ENCODE measurements at regions not wholly inside any gene's neighbourhood (a gene's known extent, or its start where the extent isn't known, plus 50 kb on each side); places are given as distances from the start of the nearest gene placed in this dataset.

GRCh38 chr1:5108740-5109139 is 454.3 kb downstream of the AJAP1 start:
- no peak overlapping the region for H2BK12ac ChIP-seq (ENCODE audit: low read length)
- H3K9me3 ChIP-seq (replicated peaks in 1 of 2; ENCODE audit: control insufficient read depth in 2 of 2, insufficient read depth in 1 of 2, low read depth in 1 of 2, low read length in 2 of 2): peaks cover 0 to 2% of the 10 kb centered on the region in 2 donors
- H2BK120ac ChIP-seq (ENCODE audit: low read depth, low read length): no peak overlapping the region
- H3K4me2 ChIP-seq (ENCODE audit: insufficient read depth, low read length, poor library complexity, severe bottlenecking): no peak overlapping the region
- no peak overlapping the region for H2BK5ac ChIP-seq (ENCODE audit: low read length)
- H3K36me3 ChIP-seq (replicated peaks in 1 of 2; ENCODE audit: control insufficient read depth in 2 of 2, insufficient read depth in 2 of 2, low read length in 2 of 2): no peaks in the 10 kb centered on the region
- no peak overlapping the region for H3K23ac ChIP-seq (ENCODE audit: low read depth, low read length, poor library complexity)
- no peaks in the 10 kb centered on the region for H3K27me3 ChIP-seq (ENCODE audit: control insufficient read depth in 3 of 3, insufficient read depth in 3 of 3, low read depth in 1 of 3, low read length in 3 of 3)
- no peak overlapping the region for H3K14ac ChIP-seq (ENCODE audit: low read length)
- no peak overlapping the region for H3K4ac ChIP-seq (ENCODE audit: low read length)
- H4K91ac ChIP-seq (ENCODE audit: low read depth, low read length, poor library complexity): no peak overlapping the region
- no peak overlapping the region for H4K8ac ChIP-seq (ENCODE audit: low read depth, low read length)
- no CpG with 5 or more reads among the region's 5 CpGs for WGBS, 2 donors (ENCODE audit: extremely low coverage in 2 of 2, insufficient read length in 2 of 2, insufficient replicate concordance in 1 of 2)
- H2AK5ac ChIP-seq (ENCODE audit: low read depth, low read length): no peak overlapping the region
- no peak overlapping the region for H3K4me3 ChIP-seq (ENCODE audit: low read length in 2 of 2)
- no peak for DNase-seq (ENCODE audit: low spot score)
- H3K4me1 ChIP-seq (ENCODE audit: control insufficient read depth in 2 of 2, insufficient read depth in 1 of 2, low read depth in 1 of 2, low read length in 2 of 2): peaks cover 0 to 11% of the 10 kb centered on the region in 2 donors
- no peaks in the 10 kb centered on the region for H3K79me1 ChIP-seq (ENCODE audit: low read depth, low read length)
- H2AFZ ChIP-seq (ENCODE audit: low read length): no peak overlapping the region
- no peak overlapping the region for H3K9ac ChIP-seq (ENCODE audit: low read depth, low read length, poor library complexity)
- no peak overlapping the region for H3K27ac ChIP-seq (replicated peaks; ENCODE audit: low read length)
- no peak overlapping the region for H2BK15ac ChIP-seq (ENCODE audit: low read length)
- no peak overlapping the region for H3K18ac ChIP-seq (ENCODE audit: low read length)

DNA sequence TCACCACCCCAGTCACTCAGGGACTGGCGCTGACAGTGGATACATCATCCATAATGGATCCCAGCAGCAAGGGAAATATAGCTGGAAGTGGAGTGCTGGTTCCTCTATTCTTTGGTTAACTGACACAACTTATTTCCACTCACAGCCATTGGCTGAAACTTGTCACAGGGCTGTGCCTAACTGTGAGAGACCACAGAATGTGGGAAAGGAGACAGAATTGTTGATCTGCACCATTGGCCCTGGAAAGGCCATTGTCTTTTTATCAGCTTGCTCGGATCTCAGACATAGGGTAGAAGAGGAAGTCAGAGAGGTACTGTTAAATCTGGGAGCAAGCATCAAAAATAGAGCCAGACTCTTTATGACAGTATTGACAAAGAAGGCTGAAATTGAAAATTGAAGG is 451.3 kb downstream of the AJAP1 start:
- H3K4me2 ChIP-seq (ENCODE audit: insufficient read depth, low read length, poor library complexity, severe bottlenecking): no peak overlapping the region
- no peak overlapping the region for H4K91ac ChIP-seq (ENCODE audit: low read depth, low read length, poor library complexity)
- H2BK12ac ChIP-seq (ENCODE audit: low read length): no peak overlapping the region
- no peak overlapping the region for H3K9ac ChIP-seq (ENCODE audit: low read depth, low read length, poor library complexity)
- H3K27me3 ChIP-seq (ENCODE audit: control insufficient read depth in 3 of 3, insufficient read depth in 3 of 3, low read depth in 1 of 3, low read length in 3 of 3): no peaks in the 10 kb centered on the region
- H3K18ac ChIP-seq (ENCODE audit: low read length): no peak overlapping the region
- no peak overlapping the region for H3K4ac ChIP-seq (ENCODE audit: low read length)
- H2AFZ ChIP-seq (ENCODE audit: low read length): no peak overlapping the region
- H2AK5ac ChIP-seq (ENCODE audit: low read depth, low read length): no peak overlapping the region
- no peak overlapping the region for H3K27ac ChIP-seq (replicated peaks; ENCODE audit: low read length)
- no peak overlapping the region for H2BK15ac ChIP-seq (ENCODE audit: low read length)
- H3K79me1 ChIP-seq (ENCODE audit: low read depth, low read length): no peaks in the 10 kb centered on the region
- WGBS, 2 donors (ENCODE audit: extremely low coverage in 2 of 2, insufficient read length in 2 of 2, insufficient replicate concordance in 1 of 2): no CpG with 5 or more reads among the region's 2 CpGs
- no peak overlapping the region for H4K8ac ChIP-seq (ENCODE audit: low read depth, low read length)
- H2BK120ac ChIP-seq (ENCODE audit: low read depth, low read length): no peak overlapping the region
- H3K14ac ChIP-seq (ENCODE audit: low read length): no peak overlapping the region
- H3K9me3 ChIP-seq (replicated peaks in 1 of 2; ENCODE audit: control insufficient read depth in 2 of 2, insufficient read depth in 1 of 2, low read depth in 1 of 2, low read length in 2 of 2): no peaks in the 10 kb centered on the region
- H3K36me3 ChIP-seq (replicated peaks in 1 of 2; ENCODE audit: control insufficient read depth in 2 of 2, insufficient read depth in 2 of 2, low read length in 2 of 2): no peaks in the 10 kb centered on the region
- no peak overlapping the region for H3K4me3 ChIP-seq (ENCODE audit: low read length in 2 of 2)
- H3K23ac ChIP-seq (ENCODE audit: low read depth, low read length, poor library complexity): no peak overlapping the region
- peaks cover 0 to 10% of the 10 kb centered on the region in 2 donors for H3K4me1 ChIP-seq (ENCODE audit: control insufficient read depth in 2 of 2, insufficient read depth in 1 of 2, low read depth in 1 of 2, low read length in 2 of 2)
- H2BK5ac ChIP-seq (ENCODE audit: low read length): no peak overlapping the region
- no peak for DNase-seq (ENCODE audit: low spot score)

DNA sequence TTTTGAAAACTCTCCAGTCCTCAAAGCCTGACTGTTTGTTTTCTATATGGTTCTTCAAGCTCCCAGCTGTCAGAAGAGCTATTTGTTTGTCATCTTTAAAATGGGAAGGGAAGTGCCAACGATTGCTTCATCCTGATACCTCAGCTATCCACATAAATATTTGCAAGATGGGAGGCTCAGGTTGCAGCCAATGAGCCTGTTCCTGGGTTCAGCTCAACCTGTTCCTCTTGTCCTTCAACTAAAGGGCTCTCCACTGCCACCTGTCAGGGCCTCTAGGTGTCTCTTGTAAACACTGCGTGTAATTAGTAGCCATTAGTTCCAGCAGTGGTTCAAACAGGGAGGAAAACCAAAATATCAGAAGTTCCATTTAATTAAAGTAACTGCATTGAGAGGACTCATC is 445.1 kb downstream of the AJAP1 start:
- H3K23ac ChIP-seq (ENCODE audit: low read depth, low read length, poor library complexity): no peak overlapping the region
- H2AK5ac ChIP-seq (ENCODE audit: low read depth, low read length): no peak overlapping the region
- H3K27ac ChIP-seq (replicated peaks; ENCODE audit: low read length): peak overlapping the region; percentile 63
- no peak overlapping the region for H4K8ac ChIP-seq (ENCODE audit: low read depth, low read length)
- no peaks in the 10 kb centered on the region for H3K27me3 ChIP-seq (ENCODE audit: control insufficient read depth in 3 of 3, insufficient read depth in 3 of 3, low read depth in 1 of 3, low read length in 3 of 3)
- H3K14ac ChIP-seq (ENCODE audit: low read length): no peak overlapping the region
- H2BK12ac ChIP-seq (ENCODE audit: low read length): no peak overlapping the region
- no peak overlapping the region for H2BK15ac ChIP-seq (ENCODE audit: low read length)
- H3K36me3 ChIP-seq (replicated peaks in 1 of 2; ENCODE audit: control insufficient read depth in 2 of 2, insufficient read depth in 2 of 2, low read length in 2 of 2): no peaks in the 10 kb centered on the region
- peaks cover 0 to 7% of the 10 kb centered on the region in 2 donors for H3K4me1 ChIP-seq (ENCODE audit: control insufficient read depth in 2 of 2, insufficient read depth in 1 of 2, low read depth in 1 of 2, low read length in 2 of 2)
- WGBS, 2 donors (ENCODE audit: extremely low coverage in 2 of 2, insufficient read length in 2 of 2, insufficient replicate concordance in 1 of 2): no CpG with 5 or more reads among the region's 2 CpGs
- H2BK5ac ChIP-seq (ENCODE audit: low read length): no peak overlapping the region
- H4K91ac ChIP-seq (ENCODE audit: low read depth, low read length, poor library complexity): no peak overlapping the region
- H3K4ac ChIP-seq (ENCODE audit: low read length): no peak overlapping the region
- no peak overlapping the region for H3K4me3 ChIP-seq (ENCODE audit: low read length in 2 of 2)
- H3K9me3 ChIP-seq (replicated peaks in 1 of 2; ENCODE audit: control insufficient read depth in 2 of 2, insufficient read depth in 1 of 2, low read depth in 1 of 2, low read length in 2 of 2): peaks cover 0 to 6% of the 10 kb centered on the region in 2 donors
- no peak overlapping the region for H2BK120ac ChIP-seq (ENCODE audit: low read depth, low read length)
- no peak overlapping the region for H2AFZ ChIP-seq (ENCODE audit: low read length)
- no peak for DNase-seq (ENCODE audit: low spot score)
- H3K9ac ChIP-seq (ENCODE audit: low read depth, low read length, poor library complexity): no peak overlapping the region
- no peak overlapping the region for H3K4me2 ChIP-seq (ENCODE audit: insufficient read depth, low read length, poor library complexity, severe bottlenecking)
- no peaks in the 10 kb centered on the region for H3K79me1 ChIP-seq (ENCODE audit: low read depth, low read length)
- H3K18ac ChIP-seq (ENCODE audit: low read length): no peak overlapping the region

DNA sequence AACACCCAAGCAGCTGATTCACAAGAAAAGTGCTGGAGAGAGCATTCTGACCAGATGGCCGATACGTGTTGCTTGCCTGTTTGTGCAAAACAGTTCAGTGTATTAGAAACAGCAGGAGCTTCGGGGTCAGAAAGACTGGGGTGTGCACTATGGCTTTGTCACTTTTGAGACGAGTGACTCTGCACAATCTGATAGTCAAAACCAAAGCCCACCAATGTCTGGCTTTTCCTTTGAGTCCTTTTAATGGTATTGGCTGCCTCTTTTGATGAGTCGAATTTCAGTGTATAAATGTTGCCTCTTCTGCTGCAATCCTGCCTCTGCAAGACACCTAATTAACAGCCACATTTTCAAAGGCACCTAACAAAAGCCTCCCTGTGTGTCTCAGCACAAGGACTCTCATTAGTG is 444.6 kb downstream of the AJAP1 start:
- no peaks in the 10 kb centered on the region for H3K27me3 ChIP-seq (ENCODE audit: control insufficient read depth in 3 of 3, insufficient read depth in 3 of 3, low read depth in 1 of 3, low read length in 3 of 3)
- H3K4ac ChIP-seq (ENCODE audit: low read length): no peak overlapping the region
- H3K23ac ChIP-seq (ENCODE audit: low read depth, low read length, poor library complexity): no peak overlapping the region
- no peak overlapping the region for H2BK5ac ChIP-seq (ENCODE audit: low read length)
- DNase-seq (ENCODE audit: low spot score): peak; percentile 58
- H3K79me1 ChIP-seq (ENCODE audit: low read depth, low read length): no peaks in the 10 kb centered on the region
- peaks cover 0 to 6% of the 10 kb centered on the region in 2 donors for H3K9me3 ChIP-seq (replicated peaks in 1 of 2; ENCODE audit: control insufficient read depth in 2 of 2, insufficient read depth in 1 of 2, low read depth in 1 of 2, low read length in 2 of 2)
- H3K4me2 ChIP-seq (ENCODE audit: insufficient read depth, low read length, poor library complexity, severe bottlenecking): no peak overlapping the region
- WGBS, 2 donors (ENCODE audit: extremely low coverage in 2 of 2, insufficient read length in 2 of 2, insufficient replicate concordance in 1 of 2): no CpG with 5 or more reads among the region's 5 CpGs
- H3K18ac ChIP-seq (ENCODE audit: low read length): no peak overlapping the region
- no peak overlapping the region for H3K4me3 ChIP-seq (ENCODE audit: low read length in 2 of 2)
- no peak overlapping the region for H3K9ac ChIP-seq (ENCODE audit: low read depth, low read length, poor library complexity)
- H3K14ac ChIP-seq (ENCODE audit: low read length): no peak overlapping the region
- no peak overlapping the region for H4K91ac ChIP-seq (ENCODE audit: low read depth, low read length, poor library complexity)
- H2BK12ac ChIP-seq (ENCODE audit: low read length): no peak overlapping the region
- H3K36me3 ChIP-seq (replicated peaks in 1 of 2; ENCODE audit: control insufficient read depth in 2 of 2, insufficient read depth in 2 of 2, low read length in 2 of 2): no peaks in the 10 kb centered on the region
- H2AFZ ChIP-seq (ENCODE audit: low read length): no peak overlapping the region
- no peak overlapping the region for H2AK5ac ChIP-seq (ENCODE audit: low read depth, low read length)
- H2BK15ac ChIP-seq (ENCODE audit: low read length): no peak overlapping the region
- peaks cover 0 to 7% of the 10 kb centered on the region in 2 donors for H3K4me1 ChIP-seq (ENCODE audit: control insufficient read depth in 2 of 2, insufficient read depth in 1 of 2, low read depth in 1 of 2, low read length in 2 of 2)
- H4K8ac ChIP-seq (ENCODE audit: low read depth, low read length): no peak overlapping the region
- no peak overlapping the region for H2BK120ac ChIP-seq (ENCODE audit: low read depth, low read length)
- H3K27ac ChIP-seq (replicated peaks; ENCODE audit: low read length): peak overlapping the region; percentile 79
